HepG2 (cell line): ENCODE measurements at regions not wholly inside any gene's neighbourhood (a gene's known extent, or its start where the extent isn't known, plus 50 kb on each side); places are given as distances from the start of the nearest gene placed in this dataset.

ENCODE experiments used
- ATAC-seq: fragments of 200-7000 bp; cut with Tn5 transposase; 3 replicates; pipeline ENCODE4 v1.9.1; 2020; ENCODE audit warnings: mild to moderate bottlenecking, moderate library complexity
- BruUV-seq: library from RNA; stranded (reverse); fragments of 400-500 nt; replicated peaks from 2 replicates; lab custom pipeline; 2021; lab: Mats Ljungman, UMichigan
- CTCF ChIA-PET: fragments of 300-600 bp; formaldehyde crosslinking; extraction: SDS; loops from one replicate; lab custom pipeline; 2021; ENCODE audit warnings: low total read pairs, inconsistent platforms, low intra/inter-chr PET ratio; lab: Yijun Ruan, JAX
- POLR2A ChIA-PET: fragments of 350-600 bp; sonication (Branson Sonifier 250); formaldehyde crosslinking; loops from one replicate; lab custom pipeline; 2020; ENCODE audit warnings: antibody characterized with exemption, inconsistent platforms; lab: Yijun Ruan, JAX
- DNase-seq: peaks from one replicate; pipeline ENCODE4 v3.0.0-alpha.2; 2015; ENCODE audit warnings: low spot score
- FAIRE-seq: peaks from 3 replicates; lab custom pipeline; 2011; peaks lifted over from hg19 to GRCh38; lab: Jason Lieb, UNC
- H2AFZ ChIP-seq: one replicate; pipeline ENCODE4 v1.6.1; 2011; ENCODE audit warnings: low read length, inconsistent platforms
- H3K27ac ChIP-seq: fragments of 300-600 bp; 3 replicates; pipeline ENCODE4 v1.8.0; 2011; ENCODE audit warnings: mixed run types, mild to moderate bottlenecking, mixed read lengths, low read length, inconsistent platforms; ENCODE audit not compliant: insufficient read depth; ENCODE audit errors: extremely low read length
- H3K27me3 ChIP-seq, 2 experiments: fragments of 200-600 bp in 1 of 2; 2 replicates in 1 of 2; 3 replicates in 1 of 2; pipeline versions ENCODE4 v1.6.0 to v1.8.0; 2011; ENCODE audit warnings: low read length in 2 of 2, mild to moderate bottlenecking in 2 of 2, moderate library complexity in 2 of 2, inconsistent platforms in 1 of 2; ENCODE audit not compliant: insufficient read depth in 2 of 2, control insufficient read depth in 1 of 2
- H3K36me3 ChIP-seq, 2 experiments: fragments of 200-600 bp in 1 of 2; replicated peaks in 1 of 2; 2 replicates in 1 of 2; 3 replicates in 1 of 2; pipeline versions ENCODE4 v1.5.1 to v1.8.0; 2011; ENCODE audit warnings: low read length in 2 of 2, inconsistent platforms in 1 of 2; ENCODE audit not compliant: insufficient read depth in 2 of 2, control insufficient read depth in 1 of 2
- H3K4me1 ChIP-seq: 2 replicates; pipeline ENCODE4 v1.5.1; 2012; ENCODE audit warnings: low read length, inconsistent platforms; ENCODE audit not compliant: insufficient read depth
- H3K4me2 ChIP-seq: 2 replicates; pipeline ENCODE4 v1.6.0; 2011; ENCODE audit warnings: low read depth, low read length, inconsistent platforms
- H3K4me3 ChIP-seq, 3 experiments: fragments of 200-600 bp in 1 of 3; sonication (generic), shearing (Covaris generic) in 1 of 3; replicated peaks in 1 of 3; 2 replicates each; pipeline ENCODE4 v1.5.1; 2011 to 2016; ENCODE audit warnings: low read length in 3 of 3, inconsistent platforms in 2 of 3, low read depth in 2 of 3, mild to moderate bottlenecking in 2 of 3, control low read depth in 1 of 3, mixed read lengths in 1 of 3; ENCODE audit not compliant: insufficient read depth in 1 of 3
- H3K79me2 ChIP-seq: one replicate; pipeline ENCODE4 v1.6.1; 2011; ENCODE audit warnings: low read length, inconsistent platforms; ENCODE audit not compliant: insufficient read depth
- H3K9ac ChIP-seq: 2 replicates; pipeline ENCODE4 v1.6.0; 2011; ENCODE audit warnings: mild to moderate bottlenecking, low read depth, low read length, inconsistent platforms; ENCODE audit not compliant: insufficient read depth
- H3K9me3 ChIP-seq: 2 replicates; pipeline ENCODE4 v1.5.1; 2012; ENCODE audit warnings: mild to moderate bottlenecking, low read length
- H4K20me1 ChIP-seq: 2 replicates; pipeline ENCODE4 v1.6.0; 2011; ENCODE audit warnings: inconsistent platforms, mild to moderate bottlenecking, low read length, moderate library complexity; ENCODE audit not compliant: insufficient read depth
- CEBPG ChIP-seq: IDR thresholded peaks from 2 replicates; pipeline ENCODE4 v1.6.1; 2016
- NCOA2 ChIP-seq: sonication (generic); formaldehyde crosslinking; IDR thresholded peaks from 2 replicates; pipeline ENCODE4 v1.8.0; 2022; ENCODE audit warnings: inconsistent platforms
- XRCC5 ChIP-seq: fragments of 200-400 bp; formaldehyde crosslinking; optimal IDR thresholded peaks from 2 replicates; pipeline ENCODE3; 2017; ENCODE audit warnings: mild to moderate bottlenecking, low read length
- ZNF7 ChIP-seq: IDR thresholded peaks from 2 replicates; pipeline ENCODE4 v1.6.1; 2016; ENCODE audit warnings: missing biosample characterization, missing genetic modification reagents
- WGBS: methylation state at CpG from one replicate; pipeline ENCODE4 v1.1.6; 2017; ENCODE audit warnings: low lambda C conversion rate; 5-methylcytosine and 5-hydroxymethylcytosine counted together
- in situ Hi-C: cut with HindIII; loops from 2 replicates; pipeline ENCODE4 v1.10.0; 2017; ENCODE audit warnings: low pct_unique_long_range_greater_than_20kb; ENCODE audit not compliant: extremely low pct_ligation_motif_present
- intact Hi-C: fragments of 100-400 bp; cut with micrococcal nuclease; formaldehyde crosslinking; loops from one replicate; pipeline ENCODE4 v1.10.0; 2022; ENCODE audit not compliant: unreplicated experiment
- TF ChIP-seq, protein P1 (sequence below): IDR thresholded peaks from 2 replicates; pipeline ENCODE4 v1.6.1; 2016; ENCODE audit warnings: missing genetic modification reagents, missing compliant biosample characterization

DNA sequence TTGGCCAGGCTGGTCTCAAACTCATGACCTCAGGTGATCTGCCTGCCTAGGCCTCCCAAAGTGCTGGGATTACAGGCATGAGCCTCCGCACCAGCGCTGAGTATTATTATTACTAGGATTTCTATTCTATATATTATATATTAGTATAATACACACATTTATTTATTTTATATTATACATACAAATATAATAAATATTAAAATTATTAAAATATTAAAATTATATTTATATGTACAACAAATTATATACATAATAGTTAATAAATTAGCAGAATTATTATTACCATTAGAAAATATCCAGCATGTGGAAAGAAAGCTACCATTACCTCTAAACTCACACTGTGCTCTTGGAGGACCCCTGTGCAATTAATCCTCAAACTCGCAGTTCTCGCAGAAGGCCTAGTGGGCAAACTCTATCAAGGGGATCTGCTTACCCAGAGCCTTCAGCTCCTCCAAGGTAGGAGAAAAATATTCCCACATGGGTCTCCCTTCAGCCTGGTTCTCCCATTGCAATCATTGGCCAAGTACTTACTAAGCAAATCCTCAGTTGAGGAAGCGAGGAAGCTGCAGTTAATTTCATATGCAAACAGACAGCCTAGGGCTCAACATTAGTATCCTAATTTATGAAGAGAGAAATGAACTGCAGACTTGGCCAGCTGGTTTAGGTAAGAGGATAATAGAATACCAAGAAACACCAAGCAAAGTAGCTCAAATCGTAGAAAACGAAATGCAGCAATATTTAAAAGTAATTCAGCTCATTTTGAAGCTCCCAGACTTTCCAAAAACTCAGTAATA, 241.4 kb upstream of the IRX5 start:
- Histone ChIP-seq H3K4me1 (no peaks in the 10 kb centered on the region), H3K9me3 (no peaks in the 10 kb centered on the region), H3K4me2 (no peak overlapping the region), H3K9ac (no peak overlapping the region), H3K4me3 (no peak overlapping the region), H3K36me3 (no peaks in the 10 kb centered on the region), H3K27me3 (peaks cover 0 to 3% of the 10 kb centered on the region in 2 experiments; a peak in 1 of 5 replicates), H3K79me2 (no peaks in the 10 kb centered on the region), H2AFZ (no peak overlapping the region), H4K20me1 (no peaks in the 10 kb centered on the region), H3K27ac (no peak overlapping the region)
- no peak for TF ChIP-seq NCOA2 (CRISPR knock-in tag)
- in situ Hi-C loops (no loop called here), intact Hi-C loops (no loop called here)
- CTCF ChIA-PET = no interaction called here
- no TSS peak for BruUV-seq
- POLR2A ChIA-PET = no interaction called here
- no peak for FAIRE-seq
- ATAC-seq = no peak
- no peak for DNase-seq
- WGBS = 46% methylated on average over 7 of the region's 7 CpGs

DNA sequence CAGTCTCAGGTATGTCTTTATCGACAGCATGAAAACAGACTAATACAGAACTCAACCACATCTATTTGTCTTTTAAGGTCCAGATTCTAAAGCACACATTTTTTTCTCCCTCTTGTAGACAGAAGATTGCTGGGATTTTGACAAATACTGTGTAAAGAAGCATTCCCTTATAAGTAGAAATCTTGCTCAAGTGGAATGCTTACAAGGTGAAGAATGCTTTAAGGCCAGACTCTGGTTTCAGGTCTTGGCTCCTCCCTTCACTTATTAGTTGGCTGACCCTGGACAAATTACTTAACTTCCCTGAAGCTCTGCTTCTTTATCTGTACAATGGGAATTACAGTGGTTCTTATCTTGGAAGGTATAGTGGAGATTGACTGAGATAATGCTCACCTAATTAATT, 242.3 kb upstream of the IRX5 start:
- Histone ChIP-seq H3K27ac (no peak overlapping the region), H2AFZ (no peak overlapping the region), H3K9ac (no peak overlapping the region), H3K27me3 (peaks cover 0 to 5% of the 10 kb centered on the region in 2 experiments; a peak in 1 of 5 replicates), H3K79me2 (no peaks in the 10 kb centered on the region), H3K4me2 (no peak overlapping the region), H4K20me1 (no peaks in the 10 kb centered on the region), H3K9me3 (no peaks in the 10 kb centered on the region), H3K36me3 (no peaks in the 10 kb centered on the region), H3K4me3 (no peak overlapping the region), H3K4me1 (no peaks in the 10 kb centered on the region)
- no TSS peak for BruUV-seq
- intact Hi-C loops = no loop called here
- DNase-seq (no peak), ATAC-seq (no peak), FAIRE-seq (no peak)
- CTCF ChIA-PET = no interaction called here
- TF ChIP-seq CEBPG (no peak), ZNF7 (CRISPR knock-in tag) (no peak), XRCC5 (no peak)
- TF ChIP-seq, protein P1, sequence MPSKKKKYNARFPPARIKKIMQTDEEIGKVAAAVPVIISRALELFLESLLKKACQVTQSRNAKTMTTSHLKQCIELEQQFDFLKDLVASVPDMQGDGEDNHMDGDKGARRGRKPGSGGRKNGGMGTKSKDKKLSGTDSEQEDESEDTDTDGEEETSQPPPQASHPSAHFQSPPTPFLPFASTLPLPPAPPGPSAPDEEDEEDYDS (CRISPR knock-in tag) = no peak
- POLR2A ChIA-PET = no interaction called here
- 3% methylated on average over 1 of the region's 1 CpG for WGBS
- in situ Hi-C loops = no loop called here
